B cell (primary cell): ENCODE measurements at regions not wholly inside any gene's neighbourhood (a gene's known extent, or its start where the extent isn't known, plus 50 kb on each side); places are given as distances from the start of the nearest gene placed in this dataset.

Source experiments
- ATAC-seq: fragments of 200-7000 bp; cut with Tn5 transposase; one replicate; pipeline ENCODE4 v1.10.0; 2021; ENCODE audit warnings: low read depth, mild to moderate bottlenecking, moderate number of reproducible peaks, moderate library complexity
- CTCF ChIA-PET: fragments of 350-600 bp; sonication (Branson Sonifier 250); formaldehyde crosslinking; loops from one replicate; lab custom pipeline; 2021; ENCODE audit warnings: antibody characterized with exemption, inconsistent platforms; lab: Charles Lee
- POLR2A ChIA-PET: fragments of 350-600 bp; sonication (Branson Sonifier 250); formaldehyde crosslinking; loops from one replicate; lab custom pipeline; 2021; ENCODE audit warnings: antibody characterized with exemption; lab: Charles Lee
- DNase-seq: peaks from one replicate; pipeline ENCODE4 v3.0.0; 2013
- H2AFZ ChIP-seq: 2 replicates; pipeline ENCODE4 v1.6.1; 2012; ENCODE audit warnings: mild to moderate bottlenecking, low read depth, low read length; ENCODE audit not compliant: insufficient read depth, poor library complexity, severe bottlenecking
- H3K27ac ChIP-seq, 2 donors: 1 replicate in 1 of 2; 2 replicates in 1 of 2; pipeline ENCODE4 v1.5.1; 2012 to 2013; ENCODE audit warnings: low read length in 2 of 2, mild to moderate bottlenecking in 2 of 2, moderate library complexity in 1 of 2
- H3K27me3 ChIP-seq, 4 experiments: fragments of 200-600 bp in 1 of 4; sonication (generic) in 1 of 4; replicated peaks in 1 of 4; 1 replicate in 2 of 4; 2 replicates in 2 of 4; pipeline versions ENCODE4 v1.6.1 to v1.7.0; 2013 to 2016; ENCODE audit warnings: low read length in 3 of 4, mild to moderate bottlenecking in 2 of 4, mixed read lengths in 1 of 4, moderate library complexity in 1 of 4; ENCODE audit not compliant: insufficient read depth in 4 of 4, control insufficient read depth in 3 of 4; ENCODE audit errors: control extremely low read depth in 1 of 4
- H3K36me3 ChIP-seq, 2 experiments: replicated peaks in 1 of 2; 1 replicate in 1 of 2; 2 replicates in 1 of 2; pipeline versions ENCODE4 v1.6.1 to v1.7.1; 2013; ENCODE audit warnings: low read length in 1 of 2; ENCODE audit not compliant: insufficient read depth in 2 of 2, control insufficient read depth in 1 of 2; ENCODE audit errors: control extremely low read depth in 1 of 2, extremely low read depth in 1 of 2
- H3K4me1 ChIP-seq, 2 donors: fragments of 200-600 bp in 1 of 2; sonication (generic) in 1 of 2; 1 replicate in 1 of 2; 2 replicates in 1 of 2; pipeline versions ENCODE4 v1.5.1 to v1.6.1; 2013 to 2017; ENCODE audit warnings: low read length in 2 of 2; ENCODE audit not compliant: control insufficient read depth in 2 of 2, insufficient read depth in 2 of 2
- H3K4me2 ChIP-seq: replicated peaks from 2 replicates; pipeline ENCODE3; 2012; ENCODE audit warnings: mild to moderate bottlenecking, low read depth, low read length; ENCODE audit not compliant: poor library complexity, severe bottlenecking
- H3K4me3 ChIP-seq, 5 experiments: fragments of 200-600 bp in 1 of 5; sonication (generic) in 1 of 5; 1 replicate in 3 of 5; 2 replicates in 2 of 5; pipeline versions ENCODE4 v1.5.1 to v1.7.0; 2011 to 2016; ENCODE audit warnings: low read length in 4 of 5, mild to moderate bottlenecking in 4 of 5, low read depth in 2 of 5, control low read depth in 1 of 5, moderate library complexity in 1 of 5; ENCODE audit not compliant: insufficient read depth in 1 of 5; ENCODE audit errors: control extremely low read depth in 1 of 5, extremely low read depth in 1 of 5
- H3K79me2 ChIP-seq: fragments of 200-600 bp; sonication (generic); one replicate; pipeline ENCODE4 v1.6.0; 2016; ENCODE audit warnings: low read length; ENCODE audit not compliant: control insufficient read depth, insufficient read depth
- H3K9ac ChIP-seq: fragments of 200-600 bp; sonication (generic); 2 replicates; pipeline ENCODE4 v1.6.1; 2017; ENCODE audit warnings: mild to moderate bottlenecking, low read length, moderate library complexity
- H3K9me3 ChIP-seq, 3 donors: one replicate each; pipeline versions ENCODE4 v1.6.1 to v1.7.1; 2013; ENCODE audit warnings: low read length in 2 of 3; ENCODE audit not compliant: control insufficient read depth in 2 of 3, insufficient read depth in 1 of 3; ENCODE audit errors: control extremely low read depth in 1 of 3
- H4K20me1 ChIP-seq: 2 replicates; pipeline ENCODE4 v1.6.0; 2012; ENCODE audit warnings: mild to moderate bottlenecking, low read length; ENCODE audit not compliant: insufficient read depth, control insufficient read depth, poor library complexity, severe bottlenecking
- H3K27ac Mint-ChIP-seq: one replicate; pipeline ENCODE4 v1.8.0; 2021; ENCODE audit warnings: mixed read lengths
- H3K27me3 Mint-ChIP-seq: one replicate; pipeline ENCODE4 v1.8.0; 2021; ENCODE audit warnings: mixed read lengths
- H3K4me1 Mint-ChIP-seq: one replicate; pipeline ENCODE4 v1.8.0; 2021; ENCODE audit warnings: mixed read lengths
- H3K4me3 Mint-ChIP-seq: one replicate; pipeline ENCODE4 v1.8.0; 2021; ENCODE audit warnings: mixed read lengths
- H3K9me3 Mint-ChIP-seq: one replicate; pipeline ENCODE4 v1.8.0; 2022; ENCODE audit warnings: mixed read lengths; ENCODE audit not compliant: insufficient read depth
- CTCF ChIP-seq: fragments of 200-600 bp; IDR thresholded peaks from one replicate; pipeline ENCODE4 v1.8.0; 2022; ENCODE audit warnings: antibody characterized with exemption, mild to moderate bottlenecking
- EZH2 ChIP-seq: IDR thresholded peaks from 2 replicates; pipeline ENCODE4 v1.6.1; 2012; ENCODE audit warnings: borderline replicate concordance, low read depth, mild to moderate bottlenecking, moderate library complexity, low read length; ENCODE audit not compliant: insufficient read depth, poor library complexity, severe bottlenecking
- WGBS: methylation state at CpG from one replicate; pipeline ENCODE4 v1.1.5; 2013; ENCODE audit warnings: missing lambda C conversion rate; ENCODE audit not compliant: insufficient coverage; 5-methylcytosine and 5-hydroxymethylcytosine counted together
- intact Hi-C: fragments of 100-400 bp; cut with micrococcal nuclease; formaldehyde crosslinking; loops from one replicate; pipeline ENCODE4 v1.10.0; 2022

GRCh38 chr1:90537606-90538362, 179.3 kb downstream of the BARHL2 start:
- Histone ChIP-seq H3K36me3 (no peaks in the 10 kb centered on the region), H3K4me2 (no peak overlapping the region), H2AFZ (no peak overlapping the region), H3K4me3 (no peak overlapping the region), H3K79me2 (no peaks in the 10 kb centered on the region), H3K9ac (no peak overlapping the region), H3K27me3 (no peaks in the 10 kb centered on the region), H3K9me3 (peaks cover 0 to 1% (median 0%) of the 10 kb centered on the region in 3 donors), H3K4me1 (no peaks in the 10 kb centered on the region), H3K27ac (no peak overlapping the region), H4K20me1 (no peaks in the 10 kb centered on the region)
- ChIA-PET POLR2A (no interaction called here), CTCF (no interaction called here)
- H3K27ac Mint-ChIP-seq = no peak overlapping the region
- intact Hi-C loops = no loop called here
- no peaks in the 10 kb centered on the region for H3K4me1 Mint-ChIP-seq
- WGBS = 85% methylated on average over 3 of the region's 9 CpGs
- TF ChIP-seq EZH2 (no peak), CTCF (no peak)
- no peak overlapping the region for H3K4me3 Mint-ChIP-seq
- H3K9me3 Mint-ChIP-seq = no peaks in the 10 kb centered on the region
- ATAC-seq (no peak), DNase-seq (no peak)
- peaks cover 4% of the 10 kb centered on the region for H3K27me3 Mint-ChIP-seq

- no peak overlapping the region for H3K27ac Mint-ChIP-seq
- H4K20me1 ChIP-seq = no peaks in the 10 kb centered on the region
Observed at GRCh38 chr1:90534663-90535295, 182.3 kb downstream of the BARHL2 start.

More at GRCh38 chr1:90534663-90535295, 182.3 kb downstream of the BARHL2 start:
- H3K4me3 Mint-ChIP-seq = no peak overlapping the region
- no peak for TF ChIP-seq EZH2
- no peak for TF ChIP-seq CTCF
- no peaks in the 10 kb centered on the region for H3K36me3 ChIP-seq
- no peak for ATAC-seq
- H3K27me3 Mint-ChIP-seq = peaks cover 4% of the 10 kb centered on the region
- H2AFZ ChIP-seq = no peak overlapping the region
- intact Hi-C loops = no loop called here
- WGBS = 60% methylated on average over 6 of the region's 6 CpGs
- H3K79me2 ChIP-seq = no peaks in the 10 kb centered on the region
- ChIA-PET POLR2A (no interaction called here), CTCF (no interaction called here)
- H3K4me3 ChIP-seq = no peak overlapping the region
- H3K4me2 ChIP-seq = no peak overlapping the region
- no peak overlapping the region for H3K27ac ChIP-seq
- no peaks in the 10 kb centered on the region for H3K9me3 Mint-ChIP-seq
- H3K4me1 ChIP-seq = no peaks in the 10 kb centered on the region
- no peak for DNase-seq
- H3K9ac ChIP-seq = no peak overlapping the region
- no peaks in the 10 kb centered on the region for H3K4me1 Mint-ChIP-seq
- H3K9me3 ChIP-seq = peaks cover 0 to 1% (median 0%) of the 10 kb centered on the region in 3 donors
- no peaks in the 10 kb centered on the region for H3K27me3 ChIP-seq
